ENCODE measurements at regions not wholly inside any gene's neighbourhood (a gene's known extent, or its start where the extent isn't known, plus 50 kb on each side); places are given as distances from the start of the nearest gene placed in this dataset.
A peak's percentile ranks its signal among the peaks of the same experiment; 100 is the strongest.

- TF ChIP-seq CTCF (IDR thresholded peaks at IDR 0.05), result no peak
Observed at GRCh38 chr2:182522405-182522896, 95.6 kb upstream of the PDE1A start.

GRCh38 chr2:182522972-182523473, 96.2 kb upstream of the PDE1A start:
- Histone ChIP-seq H3K27me3 (peaks cover 11% of the 10 kb centered on the region), H3K9me3 (no peaks in the 10 kb centered on the region), H3K27ac (no peak overlapping the region), H3K36me3 (no peaks in the 10 kb centered on the region), H3K4me1 (ENCODE audit: control insufficient read depth in 1 of 2, insufficient read depth in 1 of 2, low read depth in 1 of 2, low read length in 1 of 2) (no peaks in the 10 kb centered on the region), H3K4me3 (ENCODE audit: low read depth in 1 of 2, low read length in 1 of 2) (no peak overlapping the region)
- TF ChIP-seq CTCF (IDR thresholded peaks at IDR 0.05), result no peak

More at GRCh38 chr2:182522405-182522896, 95.6 kb upstream of the PDE1A start:
- Histone ChIP-seq H3K9me3 (no peaks in the 10 kb centered on the region), H3K36me3 (no peaks in the 10 kb centered on the region), H3K27ac (no peak overlapping the region), H3K4me1 (ENCODE audit: control insufficient read depth in 1 of 2, insufficient read depth in 1 of 2, low read depth in 1 of 2, low read length in 1 of 2) (no peaks in the 10 kb centered on the region), H3K27me3 (peaks cover 11% of the 10 kb centered on the region), H3K4me3 (ENCODE audit: low read depth in 1 of 2, low read length in 1 of 2) (no peak overlapping the region)

GRCh38 chr2:182530636-182531035, 103.8 kb upstream of the PDE1A start:
- no peak overlapping the region for H3K27ac ChIP-seq
- TF ChIP-seq CTCF (IDR thresholded peaks at IDR 0.05), result no peak
- no peaks in the 10 kb centered on the region for H3K4me1 ChIP-seq (ENCODE audit: control insufficient read depth in 1 of 2, insufficient read depth in 1 of 2, low read depth in 1 of 2, low read length in 1 of 2)

GRCh38 chr2:182540252-182540651, 113.4 kb upstream of the PDE1A start:
- Histone ChIP-seq H3K4me1 (ENCODE audit: control insufficient read depth in 1 of 2, insufficient read depth in 1 of 2, low read depth in 1 of 2, low read length in 1 of 2) (peaks cover 8 to 24% of the 10 kb centered on the region in 2 experiments), H3K9me3 (no peaks in the 10 kb centered on the region), H3K36me3 (no peaks in the 10 kb centered on the region), H3K4me3 (ENCODE audit: low read depth in 1 of 2, low read length in 1 of 2) (no peak overlapping the region), H3K27me3 (no peaks in the 10 kb centered on the region), H3K27ac (no peak overlapping the region)
- no peak for TF ChIP-seq CTCF (IDR thresholded peaks at IDR 0.05)

More at GRCh38 chr2:182530636-182531035, 103.8 kb upstream of the PDE1A start:
- Histone ChIP-seq H3K9me3 (no peaks in the 10 kb centered on the region), H3K36me3 (no peaks in the 10 kb centered on the region), H3K4me3 (ENCODE audit: low read depth in 1 of 2, low read length in 1 of 2) (no peak overlapping the region), H3K27me3 (no peaks in the 10 kb centered on the region)

GRCh38 chr2:182541268-182541667, 114.4 kb upstream of the PDE1A start:
- no peaks in the 10 kb centered on the region for H3K27me3 ChIP-seq
- no peaks in the 10 kb centered on the region for H3K9me3 ChIP-seq
- H3K4me1 ChIP-seq (ENCODE audit: control insufficient read depth in 1 of 2, insufficient read depth in 1 of 2, low read depth in 1 of 2, low read length in 1 of 2), result peaks cover 8 to 24% of the 10 kb centered on the region in 2 experiments
- H3K36me3 ChIP-seq, result no peaks in the 10 kb centered on the region
- peak overlapping the region; percentile 19 for H3K27ac ChIP-seq
- no peak for TF ChIP-seq CTCF (IDR thresholded peaks at IDR 0.05)
- no peak overlapping the region for H3K4me3 ChIP-seq (ENCODE audit: low read depth in 1 of 2, low read length in 1 of 2)
